ENCODE measurements at regions not wholly inside any gene's neighbourhood (a gene's known extent, or its start where the extent isn't known, plus 50 kb on each side); places are given as distances from the start of the nearest gene placed in this dataset.
A peak's percentile ranks its signal among the peaks of the same experiment; 100 is the strongest.

DNA sequence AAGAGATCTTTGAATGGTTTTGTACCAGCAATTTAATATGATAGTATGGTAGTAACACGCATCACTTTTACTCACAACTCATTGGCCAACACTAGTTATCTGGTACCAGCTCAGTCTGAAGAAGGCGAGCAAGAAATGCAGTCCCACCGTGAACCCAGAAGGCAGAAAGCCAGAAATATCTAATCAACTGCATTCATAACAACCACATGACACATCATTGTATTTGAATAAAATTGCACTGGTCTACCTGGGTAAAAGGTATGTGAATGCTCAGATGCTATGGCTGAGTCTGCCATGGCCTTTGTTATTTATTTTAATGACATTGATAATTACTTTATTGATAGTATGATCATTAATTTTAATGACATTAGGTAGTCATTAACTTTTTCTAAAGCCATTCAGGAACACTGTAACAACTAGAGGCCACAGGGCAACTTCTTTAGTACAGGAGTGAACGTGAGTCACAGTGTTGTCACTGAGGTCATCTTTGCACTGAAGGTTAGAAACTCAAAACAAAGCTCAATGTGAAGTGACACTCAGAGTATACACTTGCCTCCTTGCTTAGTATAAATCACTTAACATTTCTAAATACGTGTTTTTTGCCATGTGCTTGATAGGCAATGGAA, 475.6 kb upstream of the TNP1 start:
- H3K36me3 ChIP-seq (ENCODE audit: control insufficient read depth in 5 of 5, insufficient read depth in 5 of 5, low read length in 5 of 5): no peaks in the 10 kb centered on the region
- peaks cover 0 to 39% (median 35%) of the 10 kb centered on the region in 5 donors for H3K4me1 ChIP-seq (ENCODE audit: control insufficient read depth in 5 of 5, insufficient read depth in 5 of 5, low read length in 5 of 5)
- no peak overlapping the region for H3K4me3 ChIP-seq (ENCODE audit: low read depth in 1 of 5, low read length in 5 of 5)
- H3K27me3 ChIP-seq (ENCODE audit: control insufficient read depth in 5 of 5, insufficient read depth in 4 of 5, low read length in 5 of 5): no peaks in the 10 kb centered on the region
- no peak overlapping the region for H3K9ac ChIP-seq (ENCODE audit: low read length in 5 of 5)
- H3K9me3 ChIP-seq (ENCODE audit: control insufficient read depth in 5 of 5, low read length in 5 of 5): no peaks in the 10 kb centered on the region
- H3K27ac ChIP-seq (ENCODE audit: low read depth, low read length): no peak overlapping the region

GRCh38 chr2:217334561-217334960, 474.7 kb upstream of the TNP1 start:
- no peak overlapping the region for H3K9ac ChIP-seq (ENCODE audit: low read length in 5 of 5)

GRCh38 chr2:217332866-217333265, 473.0 kb upstream of the TNP1 start:
- H3K4me1 ChIP-seq (ENCODE audit: control insufficient read depth in 5 of 5, insufficient read depth in 5 of 5, low read length in 5 of 5): peaks cover 0 to 30% (median 22%) of the 10 kb centered on the region in 5 donors
- H3K36me3 ChIP-seq (ENCODE audit: control insufficient read depth in 5 of 5, insufficient read depth in 5 of 5, low read length in 5 of 5): no peaks in the 10 kb centered on the region
- no peak overlapping the region for H3K9ac ChIP-seq (ENCODE audit: low read length in 5 of 5)
- H3K9me3 ChIP-seq (ENCODE audit: control insufficient read depth in 5 of 5, low read length in 5 of 5): no peaks in the 10 kb centered on the region
- H3K4me3 ChIP-seq (ENCODE audit: low read depth in 1 of 5, low read length in 5 of 5): no peak overlapping the region
- H3K27me3 ChIP-seq (ENCODE audit: control insufficient read depth in 5 of 5, insufficient read depth in 4 of 5, low read length in 5 of 5): no peaks in the 10 kb centered on the region
- no peak overlapping the region for H3K27ac ChIP-seq (ENCODE audit: low read depth, low read length)

More at GRCh38 chr2:217334561-217334960, 474.7 kb upstream of the TNP1 start:
- Histone ChIP-seq H3K4me3 (ENCODE audit: low read depth in 1 of 5, low read length in 5 of 5) (no peak overlapping the region), H3K36me3 (ENCODE audit: control insufficient read depth in 5 of 5, insufficient read depth in 5 of 5, low read length in 5 of 5) (no peaks in the 10 kb centered on the region), H3K9me3 (ENCODE audit: control insufficient read depth in 5 of 5, low read length in 5 of 5) (no peaks in the 10 kb centered on the region), H3K27me3 (ENCODE audit: control insufficient read depth in 5 of 5, insufficient read depth in 4 of 5, low read length in 5 of 5) (no peaks in the 10 kb centered on the region), H3K4me1 (ENCODE audit: control insufficient read depth in 5 of 5, insufficient read depth in 5 of 5, low read length in 5 of 5) (peaks cover 0 to 35% (median 28%) of the 10 kb centered on the region in 5 donors), H3K27ac (ENCODE audit: low read depth, low read length) (no peak overlapping the region)

DNA sequence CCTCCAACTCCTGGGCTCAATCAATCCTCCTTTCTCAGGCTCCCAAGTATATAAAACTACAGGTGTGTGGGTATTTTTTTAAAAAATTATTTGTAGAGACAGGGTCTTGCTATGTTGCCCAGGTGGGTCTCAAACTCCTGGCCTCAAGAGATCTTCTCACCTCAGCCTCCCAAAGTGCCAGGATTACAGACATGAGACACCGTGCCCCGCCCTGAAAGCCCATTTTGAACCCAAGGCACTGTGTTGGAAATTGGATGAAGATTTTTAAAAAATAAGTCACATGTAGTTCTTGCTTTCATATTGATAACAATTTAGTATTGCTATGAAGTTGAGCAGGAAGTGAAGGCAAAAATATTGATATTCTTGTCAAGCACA, 472.5 kb upstream of the TNP1 start:
- Histone ChIP-seq H3K4me1 (ENCODE audit: control insufficient read depth in 5 of 5, insufficient read depth in 5 of 5, low read length in 5 of 5) (peaks cover 0 to 35% (median 21%) of the 10 kb centered on the region in 5 donors), H3K9ac (ENCODE audit: low read length in 5 of 5) (no peak overlapping the region), H3K36me3 (ENCODE audit: control insufficient read depth in 5 of 5, insufficient read depth in 5 of 5, low read length in 5 of 5) (no peaks in the 10 kb centered on the region), H3K27ac (ENCODE audit: low read depth, low read length) (no peak overlapping the region), H3K9me3 (ENCODE audit: control insufficient read depth in 5 of 5, low read length in 5 of 5) (no peaks in the 10 kb centered on the region), H3K27me3 (ENCODE audit: control insufficient read depth in 5 of 5, insufficient read depth in 4 of 5, low read length in 5 of 5) (no peaks in the 10 kb centered on the region), H3K4me3 (ENCODE audit: low read depth in 1 of 5, low read length in 5 of 5) (no peak overlapping the region)

DNA sequence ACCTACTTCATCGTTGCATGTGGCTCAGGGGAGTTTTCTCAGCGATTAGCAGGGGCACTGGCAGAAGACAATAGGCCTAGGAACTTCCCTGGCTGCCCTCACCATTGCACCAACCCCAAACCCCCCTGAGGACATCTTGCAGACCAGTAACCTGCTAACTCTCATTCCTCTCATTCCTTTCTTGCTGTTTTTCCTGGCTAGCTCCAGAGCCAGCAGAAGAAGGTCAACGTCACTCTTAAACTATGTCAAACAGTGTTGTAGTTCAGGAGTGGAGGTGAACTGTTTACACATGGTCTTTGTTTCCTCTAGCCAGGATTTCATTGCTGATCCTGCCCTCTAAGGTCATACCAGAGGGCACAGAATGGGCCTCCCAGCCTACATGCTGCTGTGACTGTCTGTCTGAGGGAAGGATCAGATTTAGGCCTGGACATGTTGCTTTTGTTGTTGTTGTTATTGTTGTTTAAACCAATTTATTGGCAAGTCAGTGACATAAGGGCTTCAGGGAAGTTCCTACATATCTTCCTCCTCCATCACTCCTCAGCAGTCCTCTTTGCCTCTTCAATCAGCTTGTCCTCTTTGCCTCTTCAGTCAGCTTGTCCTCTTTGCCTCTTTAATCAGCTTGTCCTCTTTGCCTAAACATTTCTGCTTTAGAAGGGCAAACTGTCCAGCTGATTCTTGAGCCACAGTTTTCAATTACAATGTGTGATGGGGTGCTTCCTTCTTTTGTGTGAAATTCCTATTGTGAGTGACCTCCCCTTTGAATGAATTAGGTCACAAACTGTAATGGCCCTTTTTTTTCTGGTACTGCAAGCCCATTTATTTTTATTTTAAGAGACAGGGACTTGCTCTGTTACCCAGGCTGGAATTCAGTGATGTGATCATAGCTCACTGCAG, 471.9 kb upstream of the TNP1 start:
- Histone ChIP-seq H3K36me3 (ENCODE audit: control insufficient read depth in 5 of 5, insufficient read depth in 5 of 5, low read length in 5 of 5) (no peaks in the 10 kb centered on the region), H3K27me3 (ENCODE audit: control insufficient read depth in 5 of 5, insufficient read depth in 4 of 5, low read length in 5 of 5) (no peaks in the 10 kb centered on the region), H3K9me3 (ENCODE audit: control insufficient read depth in 5 of 5, low read length in 5 of 5) (no peaks in the 10 kb centered on the region), H3K4me3 (ENCODE audit: low read depth in 1 of 5, low read length in 5 of 5) (no peak overlapping the region), H3K27ac (ENCODE audit: low read depth, low read length) (no peak overlapping the region), H3K4me1 (ENCODE audit: control insufficient read depth in 5 of 5, insufficient read depth in 5 of 5, low read length in 5 of 5) (peaks cover 0 to 38% (median 21%) of the 10 kb centered on the region in 5 donors), H3K9ac (ENCODE audit: low read length in 5 of 5) (no peak overlapping the region)

DNA sequence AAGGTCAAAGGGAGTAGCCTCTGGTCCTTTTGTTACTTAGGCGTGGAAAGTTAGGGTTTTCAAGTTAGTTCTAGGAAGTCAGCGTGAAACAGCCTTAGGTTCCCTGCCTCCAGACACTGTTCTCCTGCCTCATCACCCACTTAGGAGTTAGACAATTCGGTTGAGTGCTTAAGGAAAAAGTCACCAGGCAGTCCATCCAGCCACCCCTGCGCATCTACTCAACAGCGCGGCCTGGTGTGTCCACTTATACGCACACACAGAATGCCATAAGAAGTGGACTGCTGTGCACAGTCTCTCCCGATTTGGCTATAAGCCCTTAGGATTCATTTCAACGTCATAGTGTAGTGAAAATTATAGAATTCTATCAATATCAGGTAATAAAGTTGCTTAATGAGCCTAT, 470.8 kb upstream of the TNP1 start:
- Histone ChIP-seq H3K9ac (ENCODE audit: low read length in 5 of 5) (no peak overlapping the region), H3K27ac (ENCODE audit: low read depth, low read length) (no peak overlapping the region), H3K9me3 (ENCODE audit: control insufficient read depth in 5 of 5, low read length in 5 of 5) (no peaks in the 10 kb centered on the region), H3K4me3 (ENCODE audit: low read depth in 1 of 5, low read length in 5 of 5) (no peak overlapping the region), H3K27me3 (ENCODE audit: control insufficient read depth in 5 of 5, insufficient read depth in 4 of 5, low read length in 5 of 5) (no peaks in the 10 kb centered on the region), H3K36me3 (ENCODE audit: control insufficient read depth in 5 of 5, insufficient read depth in 5 of 5, low read length in 5 of 5) (no peaks in the 10 kb centered on the region), H3K4me1 (ENCODE audit: control insufficient read depth in 5 of 5, insufficient read depth in 5 of 5, low read length in 5 of 5) (peaks cover 0 to 47% (median 24%) of the 10 kb centered on the region in 5 donors)

GRCh38 chr2:217329023-217329431, 469.2 kb upstream of the TNP1 start:
- Histone ChIP-seq H3K36me3 (ENCODE audit: control insufficient read depth in 5 of 5, insufficient read depth in 5 of 5, low read length in 5 of 5) (no peaks in the 10 kb centered on the region), H3K4me1 (ENCODE audit: control insufficient read depth in 5 of 5, insufficient read depth in 5 of 5, low read length in 5 of 5) (peaks cover 0 to 47% (median 24%) of the 10 kb centered on the region in 5 donors), H3K27ac (ENCODE audit: low read depth, low read length) (no peak overlapping the region), H3K4me3 (ENCODE audit: low read depth in 1 of 5, low read length in 5 of 5) (no peak overlapping the region), H3K27me3 (ENCODE audit: control insufficient read depth in 5 of 5, insufficient read depth in 4 of 5, low read length in 5 of 5) (no peaks in the 10 kb centered on the region), H3K9me3 (ENCODE audit: control insufficient read depth in 5 of 5, low read length in 5 of 5) (peaks cover 0 to 2% (median 0%) of the 10 kb centered on the region in 5 donors), H3K9ac (ENCODE audit: low read length in 5 of 5) (no peak overlapping the region)

- Histone ChIP-seq H3K27ac (ENCODE audit: low read depth, low read length) (peak overlapping the region; percentile 11), H3K4me3 (ENCODE audit: low read depth in 1 of 5, low read length in 5 of 5) (no peak overlapping the region), H3K9ac (ENCODE audit: low read length in 5 of 5) (no peak overlapping the region), H3K9me3 (ENCODE audit: control insufficient read depth in 5 of 5, low read length in 5 of 5) (peaks cover 0 to 3% (median 3%) of the 10 kb centered on the region in 5 donors), H3K27me3 (ENCODE audit: control insufficient read depth in 5 of 5, insufficient read depth in 4 of 5, low read length in 5 of 5) (no peaks in the 10 kb centered on the region), H3K4me1 (ENCODE audit: control insufficient read depth in 5 of 5, insufficient read depth in 5 of 5, low read length in 5 of 5) (peaks cover 0 to 47% (median 23%) of the 10 kb centered on the region in 5 donors), H3K36me3 (ENCODE audit: control insufficient read depth in 5 of 5, insufficient read depth in 5 of 5, low read length in 5 of 5) (no peaks in the 10 kb centered on the region)
Measured at GRCh38 chr2:217328622-217328978, 468.7 kb upstream of the TNP1 start.

DNA sequence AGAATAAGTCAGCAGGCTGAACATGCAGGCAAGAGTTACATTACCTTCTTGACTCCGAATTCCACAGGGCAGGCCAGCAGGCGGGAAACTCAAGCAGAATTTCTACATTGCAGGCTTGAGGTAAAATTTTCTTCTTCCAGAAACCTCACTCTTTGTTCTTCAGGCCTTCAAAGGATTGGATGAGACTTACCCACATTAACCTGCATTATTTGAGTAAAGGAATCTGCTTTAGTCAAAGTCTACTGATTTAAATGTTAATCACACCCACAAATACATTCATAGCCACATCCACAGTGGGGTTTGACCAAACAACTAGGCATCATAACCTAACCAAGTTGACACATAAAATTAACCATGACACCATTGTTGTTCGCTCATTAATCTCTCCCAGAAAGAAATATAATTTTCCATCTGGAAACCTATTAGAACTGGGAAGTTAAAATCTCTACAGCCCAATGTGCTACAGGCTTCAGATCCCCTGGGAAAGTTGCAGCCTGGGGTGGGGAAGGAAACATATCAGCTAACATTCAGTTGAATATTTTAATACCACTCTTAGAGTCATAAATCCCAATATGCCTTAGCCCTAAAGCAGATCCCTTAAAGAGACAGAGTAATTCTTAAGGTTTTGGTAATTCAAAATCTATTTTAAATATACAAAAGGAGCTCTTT, 468.2 kb upstream of the TNP1 start:
- H3K36me3 ChIP-seq (ENCODE audit: control insufficient read depth in 5 of 5, insufficient read depth in 5 of 5, low read length in 5 of 5): no peaks in the 10 kb centered on the region
- peak overlapping the region; percentile 11 for H3K27ac ChIP-seq (ENCODE audit: low read depth, low read length)
- peaks cover 0 to 44% (median 18%) of the 10 kb centered on the region in 5 donors for H3K4me1 ChIP-seq (ENCODE audit: control insufficient read depth in 5 of 5, insufficient read depth in 5 of 5, low read length in 5 of 5)
- H3K9ac ChIP-seq (ENCODE audit: low read length in 5 of 5): no peak overlapping the region
- H3K4me3 ChIP-seq (ENCODE audit: low read depth in 1 of 5, low read length in 5 of 5): no peak overlapping the region
- H3K9me3 ChIP-seq (ENCODE audit: control insufficient read depth in 5 of 5, low read length in 5 of 5): peaks cover 0 to 4% (median 3%) of the 10 kb centered on the region in 5 donors
- H3K27me3 ChIP-seq (ENCODE audit: control insufficient read depth in 5 of 5, insufficient read depth in 4 of 5, low read length in 5 of 5): no peaks in the 10 kb centered on the region
